Body of pancreas (tissue), 4 donors: ENCODE measurements at regions not wholly inside any gene's neighbourhood (a gene's known extent, or its start where the extent isn't known, plus 50 kb on each side); places are given as distances from the start of the nearest gene placed in this dataset.

Experiments used
- ATAC-seq: fragments of 150-250 bp; one replicate; pipeline ENCODE4 v1.9.1; 2016
- DNase-seq, 4 donors: peaks; one replicate each; pipeline ENCODE4 v3.0.0-alpha.2; 2019
- H3K27ac ChIP-seq, 4 donors: fragments of 200-600 bp; sonication (generic); 1 replicate in 3 of 4; 2 replicates in 1 of 4; pipeline versions ENCODE4 v1.5.1 to v1.6.1; 2016 to 2019; ENCODE audit warnings: mild to moderate bottlenecking in 1 of 4, mixed read lengths in 1 of 4, moderate library complexity in 1 of 4
- H3K27me3 ChIP-seq, 2 donors: fragments of 200-600 bp; sonication (generic); one replicate each; pipeline ENCODE4 v1.6.0; 2016; ENCODE audit warnings: mild to moderate bottlenecking in 1 of 2
- H3K36me3 ChIP-seq, 2 donors: fragments of 200-600 bp; sonication (generic); replicated peaks in 1 of 2; 2 replicates each; pipeline ENCODE4 v1.5.1; 2016; ENCODE audit warnings: low read depth in 2 of 2; ENCODE audit not compliant: insufficient read depth in 1 of 2
- H3K4me1 ChIP-seq: fragments of 200-600 bp; sonication (generic); one replicate; pipeline ENCODE4 v1.6.0; 2016
- H3K4me3 ChIP-seq, 2 donors: fragments of 200-600 bp; sonication (generic); 1 replicate in 1 of 2; 2 replicates in 1 of 2; pipeline ENCODE4 v1.5.1; 2016 to 2019
- H3K9me3 ChIP-seq, 3 donors: fragments of 200-600 bp; sonication (generic); 1 replicate in 2 of 3; 2 replicates in 1 of 3; pipeline ENCODE4 v1.5.1; 2016
- CTCF ChIP-seq, 7 experiments: fragments of 450-650 bp in 4 of 7; fragments of 200-600 bp in 3 of 7; sonication (generic) in 3 of 7; IDR thresholded peaks; one replicate each; pipeline ENCODE4 v1.5.1; 2016 to 2019; ENCODE audit warnings: antibody characterized with exemption in 7 of 7
- POLR2A ChIP-seq, 3 donors: fragments of 450-650 bp; IDR thresholded peaks; one replicate each; pipeline ENCODE4 v1.6.1; 2016; ENCODE audit warnings: antibody characterized with exemption in 3 of 3, mild to moderate bottlenecking in 2 of 3
- WGBS, 2 donors: methylation state at CpG; one replicate each; pipeline ENCODE4 v1.1.5; 2017; 5-methylcytosine and 5-hydroxymethylcytosine counted together
- intact Hi-C: fragments of 100-400 bp; cut with DNase I; formaldehyde crosslinking; loops from one replicate; pipeline ENCODE4 v1.15.1; 2023

GRCh38 chr11:28401446-28401845 is 293.3 kb downstream of the METTL15 start:
- DNase-seq: no peak
- ATAC-seq: no peak
- 76 to 92% methylated on average over 3 of the region's 3 CpGs for WGBS, 2 donors
- TF ChIP-seq CTCF (IDR thresholded peaks at IDR 0.05): no peak
- no peak for TF ChIP-seq POLR2A (IDR thresholded peaks at IDR 0.05)
- H3K27me3 ChIP-seq: no peaks in the 10 kb centered on the region
- no peak overlapping the region for H3K4me3 ChIP-seq
- no peaks in the 10 kb centered on the region for H3K4me1 ChIP-seq
- no peak overlapping the region for H3K27ac ChIP-seq
- intact Hi-C loops: no loop called here
- no peaks in the 10 kb centered on the region for H3K9me3 ChIP-seq
- H3K36me3 ChIP-seq: no peaks in the 10 kb centered on the region

- no peak overlapping the region for H3K27ac ChIP-seq
- no peaks in the 10 kb centered on the region for H3K4me1 ChIP-seq
- TF ChIP-seq POLR2A (IDR thresholded peaks at IDR 0.05) (no peak), CTCF (IDR thresholded peaks at IDR 0.05) (no peak)
- H3K27me3 ChIP-seq: no peaks in the 10 kb centered on the region
- H3K9me3 ChIP-seq: no peaks in the 10 kb centered on the region
- intact Hi-C loops: no loop called here
- 57 to 58% methylated on average over 4 of the region's 4 CpGs for WGBS, 2 donors
- no peak overlapping the region for H3K4me3 ChIP-seq
- no peak for ATAC-seq
- no peaks in the 10 kb centered on the region for H3K36me3 ChIP-seq
- DNase-seq: no peak
These were observed 292.3 kb downstream of the METTL15 start for GRCh38 chr11:28400331-28401100.

- intact Hi-C loops: no loop called here
- ATAC-seq: no peak
- no peak for DNase-seq
- Histone ChIP-seq H3K9me3 (no peaks in the 10 kb centered on the region), H3K4me3 (no peak overlapping the region), H3K27ac (no peak overlapping the region), H3K27me3 (no peaks in the 10 kb centered on the region), H3K36me3 (no peaks in the 10 kb centered on the region), H3K4me1 (no peaks in the 10 kb centered on the region)
- TF ChIP-seq CTCF (IDR thresholded peaks at IDR 0.05): no peak
- no peak for TF ChIP-seq POLR2A (IDR thresholded peaks at IDR 0.05)
- 71 to 74% methylated on average over 5 of the region's 5 CpGs for WGBS, 2 donors
These were observed 285.2 kb downstream of the METTL15 start for GRCh38 chr11:28393348-28393747.

- ATAC-seq: no peak
- TF ChIP-seq POLR2A (IDR thresholded peaks at IDR 0.05) (no peak), CTCF (IDR thresholded peaks at IDR 0.05) (no peak)
These were observed 276.2 kb downstream of the METTL15 start for GRCh38 chr11:28384418-28384817.

GRCh38 chr11:28383456-28383855 is 275.3 kb downstream of the METTL15 start:
- no peaks in the 10 kb centered on the region for H3K9me3 ChIP-seq
- intact Hi-C loops: no loop called here
- H3K36me3 ChIP-seq: no peaks in the 10 kb centered on the region
- no peaks in the 10 kb centered on the region for H3K27me3 ChIP-seq
- ATAC-seq (no peak), DNase-seq (no peak)
- H3K4me1 ChIP-seq: no peaks in the 10 kb centered on the region
- WGBS, 2 donors: 64 to 75% methylated on average over 1 of the region's 1 CpG
- no peak overlapping the region for H3K27ac ChIP-seq
- H3K4me3 ChIP-seq: no peak overlapping the region
- no peak for TF ChIP-seq POLR2A (IDR thresholded peaks at IDR 0.05)
- TF ChIP-seq CTCF (IDR thresholded peaks at IDR 0.05): no peak

More at GRCh38 chr11:28384418-28384817, 276.2 kb downstream of the METTL15 start:
- Histone ChIP-seq H3K36me3 (no peaks in the 10 kb centered on the region), H3K4me1 (no peaks in the 10 kb centered on the region), H3K4me3 (no peak overlapping the region), H3K27ac (no peak overlapping the region), H3K27me3 (no peaks in the 10 kb centered on the region), H3K9me3 (no peaks in the 10 kb centered on the region)
- intact Hi-C loops: no loop called here
- WGBS, 2 donors: 70 to 85% methylated on average over 4 of the region's 4 CpGs
- no peak for DNase-seq
